ENCODE measurements at regions not wholly inside any gene's neighbourhood (a gene's known extent, or its start where the extent isn't known, plus 50 kb on each side); places are given as distances from the start of the nearest gene placed in this dataset.
A peak's percentile ranks its signal among the peaks of the same experiment; 100 is the strongest.

DNA sequence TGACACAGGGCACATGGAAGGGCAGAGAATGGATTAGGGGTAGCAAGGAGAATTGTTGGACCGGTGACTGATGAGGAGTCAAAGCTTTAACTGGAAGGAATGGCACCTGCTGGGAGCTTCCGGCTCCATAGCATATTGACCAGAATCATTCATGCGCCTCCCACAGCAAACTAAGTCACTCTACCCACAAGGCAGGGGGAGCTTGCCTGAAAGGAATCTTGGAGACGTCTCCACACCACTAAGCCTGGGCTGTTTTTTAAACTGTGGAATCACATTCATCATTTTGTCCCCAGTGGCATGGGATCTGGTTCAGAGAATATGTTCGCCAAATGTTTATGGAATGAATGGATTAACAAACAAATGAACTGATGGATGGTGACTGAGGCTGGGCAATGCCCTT lies 57.0 kb upstream of the ITGA11 start:
- TF ChIP-seq ZFX (IDR thresholded peaks at IDR 0.05) = no peak
- TF ChIP-seq, protein P1, sequence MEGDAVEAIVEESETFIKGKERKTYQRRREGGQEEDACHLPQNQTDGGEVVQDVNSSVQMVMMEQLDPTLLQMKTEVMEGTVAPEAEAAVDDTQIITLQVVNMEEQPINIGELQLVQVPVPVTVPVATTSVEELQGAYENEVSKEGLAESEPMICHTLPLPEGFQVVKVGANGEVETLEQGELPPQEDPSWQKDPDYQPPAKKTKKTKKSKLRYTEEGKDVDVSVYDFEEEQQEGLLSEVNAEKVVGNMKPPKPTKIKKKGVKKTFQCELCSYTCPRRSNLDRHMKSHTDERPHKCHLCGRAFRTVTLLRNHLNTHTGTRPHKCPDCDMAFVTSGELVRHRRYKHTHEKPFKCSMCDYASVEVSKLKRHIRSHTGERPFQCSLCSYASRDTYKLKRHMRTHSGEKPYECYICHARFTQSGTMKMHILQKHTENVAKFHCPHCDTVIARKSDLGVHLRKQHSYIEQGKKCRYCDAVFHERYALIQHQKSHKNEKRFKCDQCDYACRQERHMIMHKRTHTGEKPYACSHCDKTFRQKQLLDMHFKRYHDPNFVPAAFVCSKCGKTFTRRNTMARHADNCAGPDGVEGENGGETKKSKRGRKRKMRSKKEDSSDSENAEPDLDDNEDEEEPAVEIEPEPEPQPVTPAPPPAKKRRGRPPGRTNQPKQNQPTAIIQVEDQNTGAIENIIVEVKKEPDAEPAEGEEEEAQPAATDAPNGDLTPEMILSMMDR (conservative IDR thresholded peaks at IDR 0.05) = no peak
- H3K27ac ChIP-seq = peak overlapping the region; percentile 64

DNA sequence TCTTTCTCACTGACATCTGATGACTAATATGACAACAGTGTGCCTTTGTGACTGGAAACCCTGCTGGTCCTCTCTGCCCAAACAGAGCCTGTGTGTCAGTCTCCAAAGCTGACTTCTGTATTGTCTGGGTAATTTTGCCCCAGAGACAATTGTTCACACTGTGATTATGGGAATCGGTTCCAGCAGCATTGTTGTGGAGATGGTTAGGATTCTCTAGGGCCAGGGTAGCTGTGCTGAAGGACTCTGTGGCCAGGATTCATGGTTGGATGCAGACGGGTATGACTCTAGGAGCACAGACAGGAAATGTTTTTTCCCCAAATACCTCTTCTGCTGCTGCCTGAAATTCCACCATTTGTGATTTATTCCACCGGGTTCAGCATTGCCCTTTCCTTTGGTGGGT lies 57.5 kb upstream of the ITGA11 start:
- H3K27ac ChIP-seq = peak overlapping the region; percentile 64; the same call in 1 of the 2 replicates
- TF ChIP-seq, protein P1 (conservative IDR thresholded peaks at IDR 0.05) = no peak
- TF ChIP-seq ZFX (IDR thresholded peaks at IDR 0.05) = no peak

DNA sequence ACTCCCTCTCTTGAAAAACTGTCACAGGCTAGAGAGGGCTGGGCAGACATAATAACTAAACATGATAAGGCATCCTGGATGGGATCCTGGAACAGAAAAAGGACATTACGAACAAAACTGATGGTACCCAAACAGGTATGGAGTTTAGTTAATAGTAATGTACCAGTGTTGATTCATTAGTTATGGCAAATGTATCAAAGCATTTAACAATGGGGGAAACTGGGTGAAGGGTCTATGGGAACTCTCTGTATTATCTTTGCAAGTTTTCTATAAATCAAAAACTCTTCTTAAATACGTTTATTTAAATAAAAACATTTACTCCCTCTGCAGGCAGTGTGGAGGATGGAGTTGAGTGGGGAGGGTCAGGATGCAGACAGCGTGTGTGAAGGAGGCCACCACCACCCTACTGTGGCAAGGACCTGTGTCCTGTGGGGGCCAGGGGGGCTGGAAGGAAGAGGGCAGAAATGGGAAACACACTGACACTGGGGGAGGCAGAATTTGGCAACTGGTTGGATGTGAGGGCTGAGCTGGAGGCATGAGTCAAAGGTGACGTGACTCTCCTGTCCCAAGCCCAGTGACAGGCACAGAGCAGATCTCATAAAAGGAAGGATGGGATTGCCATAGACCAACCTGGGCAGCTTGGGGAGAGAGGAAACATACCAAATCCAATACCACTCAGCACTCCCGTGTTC lies 59.6 kb upstream of the ITGA11 start:
- no peak for TF ChIP-seq ZFX (IDR thresholded peaks at IDR 0.05)
- TF ChIP-seq, protein P1 (conservative IDR thresholded peaks at IDR 0.05) = no peak

DNA sequence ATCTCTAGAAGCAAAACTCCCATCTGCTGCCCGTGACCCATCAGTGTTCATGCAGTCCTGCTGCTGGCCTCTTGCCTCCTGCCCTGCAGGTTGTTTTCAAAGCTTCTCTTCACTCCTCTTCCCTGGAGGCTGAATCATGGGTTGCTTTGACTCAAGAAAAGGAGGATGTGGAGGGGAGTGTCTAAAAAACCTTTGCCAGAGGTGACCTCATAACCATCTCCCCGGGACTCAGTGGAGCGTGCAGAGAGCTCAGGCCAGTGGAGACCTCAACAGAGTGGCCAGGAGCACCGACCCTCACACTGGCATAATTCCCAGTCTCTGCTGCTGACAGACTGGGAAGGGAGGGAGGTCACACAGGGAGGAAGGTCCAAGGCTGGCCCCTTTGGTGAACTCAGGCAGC lies 60.9 kb upstream of the ITGA11 start:
- H3K27ac ChIP-seq = no peak overlapping the region
- no peak for TF ChIP-seq ZFX (IDR thresholded peaks at IDR 0.05)
- TF ChIP-seq, protein P1 (conservative IDR thresholded peaks at IDR 0.05) = no peak

More for the DNA sequence above, 59.6 kb upstream of the ITGA11 start:
- no peak overlapping the region for H3K27ac ChIP-seq

DNA sequence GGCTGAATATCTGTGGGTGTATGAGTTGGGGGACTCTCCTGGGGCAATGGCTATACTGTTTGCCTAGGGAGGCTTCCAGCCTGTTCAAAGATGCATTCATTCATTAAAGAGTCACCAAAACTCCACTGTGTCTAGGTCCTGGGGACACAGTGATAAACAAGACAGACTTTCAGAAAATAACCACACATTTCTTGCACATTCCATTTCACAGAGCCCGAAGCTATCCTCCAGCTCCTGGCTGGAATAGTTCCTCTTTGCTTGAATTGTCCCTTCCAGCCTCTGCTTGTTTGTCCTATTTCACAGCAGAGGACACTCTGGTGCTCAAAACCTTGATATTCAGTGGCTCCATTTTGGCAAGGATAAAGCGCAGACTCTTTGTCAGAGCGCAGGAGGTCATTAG lies 61.7 kb upstream of the ITGA11 start:
- no peak for TF ChIP-seq ZFX (IDR thresholded peaks at IDR 0.05)
- TF ChIP-seq, protein P1 (conservative IDR thresholded peaks at IDR 0.05) = no peak
- H3K27ac ChIP-seq = no peak overlapping the region

DNA sequence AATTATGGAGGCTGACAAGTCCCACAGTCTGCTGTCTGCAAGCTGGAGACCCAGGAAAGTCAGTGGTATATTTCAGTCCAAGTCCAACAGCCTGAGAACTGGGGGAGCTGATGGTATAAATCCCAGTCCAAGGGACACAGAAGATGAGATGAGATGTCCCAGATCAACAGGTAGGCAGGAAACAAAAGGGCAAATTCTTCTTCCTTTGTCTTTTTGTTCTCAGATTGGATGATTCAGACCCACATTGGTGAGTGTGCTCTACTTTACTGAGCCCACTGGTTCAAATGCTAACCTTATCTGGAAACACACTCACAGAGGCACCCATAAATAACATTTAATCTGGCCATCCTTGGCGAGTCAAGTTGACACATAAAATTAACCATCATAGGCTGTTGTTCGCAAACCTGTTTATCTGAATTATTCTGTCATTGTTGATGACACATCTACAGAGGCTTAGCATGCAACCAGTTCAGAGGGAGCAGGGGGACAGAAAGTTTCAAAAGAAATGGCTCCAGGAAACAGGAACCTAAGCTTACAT lies 62.7 kb upstream of the ITGA11 start:
- TF ChIP-seq, protein P1 (conservative IDR thresholded peaks at IDR 0.05) = no peak
- TF ChIP-seq ZFX (IDR thresholded peaks at IDR 0.05) = no peak
- H3K27ac ChIP-seq = no peak overlapping the region

DNA sequence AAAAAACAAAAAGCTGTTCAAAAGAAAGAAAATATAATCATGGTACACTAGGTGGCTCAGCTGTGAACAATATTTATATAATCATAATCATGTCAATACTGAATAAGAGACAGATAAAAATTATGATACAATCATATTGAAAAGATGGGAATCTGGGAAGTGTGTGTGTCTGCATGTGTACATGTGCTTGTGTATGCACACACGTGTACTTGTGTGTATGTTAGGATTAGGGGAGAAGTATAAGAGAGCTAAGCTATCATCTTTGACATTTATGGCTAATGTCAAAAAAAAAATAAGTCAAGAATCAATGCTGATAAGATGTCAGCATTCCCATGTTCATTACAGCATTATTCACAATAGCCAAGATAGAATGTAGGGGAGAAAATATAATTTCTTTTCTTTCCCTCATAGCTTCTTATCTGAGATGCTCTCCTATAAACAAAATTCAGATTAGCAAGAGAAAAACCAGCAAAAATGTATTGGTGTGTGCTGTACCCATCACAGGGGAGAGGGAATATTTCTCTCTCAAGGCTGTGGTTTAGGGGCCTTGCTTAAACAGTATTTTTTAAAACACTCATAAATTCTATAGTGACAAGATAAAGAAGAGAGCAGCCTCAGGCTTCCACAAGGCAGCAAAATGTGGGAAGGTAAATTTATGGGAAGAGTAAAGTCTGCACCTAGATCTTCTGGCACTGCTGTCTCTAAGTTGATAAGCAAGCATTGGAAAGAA lies 63.4 kb upstream of the ITGA11 start:
- H3K27ac ChIP-seq = no peak overlapping the region
- TF ChIP-seq ZFX (IDR thresholded peaks at IDR 0.05) = no peak
- TF ChIP-seq, protein P1 (conservative IDR thresholded peaks at IDR 0.05) = no peak
